ENCODE measurements at regions not wholly inside any gene's neighbourhood (a gene's known extent, or its start where the extent isn't known, plus 50 kb on each side); places are given as distances from the start of the nearest gene placed in this dataset.

GRCh38 chr4:45004847-45005565, 278.6 kb upstream of the GNPDA2 start:
- H3K4me3 ChIP-seq = no peak overlapping the region
- H3K27ac ChIP-seq = no peak overlapping the region
- no peaks in the 10 kb centered on the region for H3K9me3 ChIP-seq
- no peaks in the 10 kb centered on the region for H3K36me3 ChIP-seq
- TF ChIP-seq CTCF (IDR thresholded peaks at IDR 0.05) = no peak
- no peak for ATAC-seq
- intact Hi-C loops (cut with DNase I) = no loop called here
- no peak for DNase-seq
- no peaks in the 10 kb centered on the region for H3K27me3 ChIP-seq
- no peaks in the 10 kb centered on the region for H3K4me1 ChIP-seq

- Histone ChIP-seq H3K36me3 (no peaks in the 10 kb centered on the region), H3K4me1 (no peaks in the 10 kb centered on the region), H3K9me3 (no peaks in the 10 kb centered on the region), H3K27me3 (no peaks in the 10 kb centered on the region), H3K4me3 (no peak overlapping the region), H3K27ac (no peak overlapping the region)
- DNase-seq (no peak), ATAC-seq (no peak)
- intact Hi-C loops (cut with DNase I) = no loop called here
- TF ChIP-seq CTCF (IDR thresholded peaks at IDR 0.05) = no peak
These were observed 278.0 kb upstream of the GNPDA2 start for GRCh38 chr4:45004326-45004725.

GRCh38 chr4:44996276-44996845, 270.0 kb upstream of the GNPDA2 start:
- intact Hi-C loops (cut with DNase I) = no loop called here
- ATAC-seq (peak; percentile 79), DNase-seq (no peak)
- H3K27ac ChIP-seq = no peak overlapping the region
- no peak overlapping the region for H3K4me3 ChIP-seq
- no peaks in the 10 kb centered on the region for H3K9me3 ChIP-seq
- H3K27me3 ChIP-seq = no peaks in the 10 kb centered on the region
- TF ChIP-seq CTCF (IDR thresholded peaks at IDR 0.05) = no peak
- H3K4me1 ChIP-seq = no peaks in the 10 kb centered on the region
- H3K36me3 ChIP-seq = no peaks in the 10 kb centered on the region

GRCh38 chr4:44988011-44988410, 261.7 kb upstream of the GNPDA2 start:
- no peak for ATAC-seq
- no peaks in the 10 kb centered on the region for H3K36me3 ChIP-seq
- no peak for DNase-seq
- H3K4me3 ChIP-seq = no peak overlapping the region
- H3K4me1 ChIP-seq = no peaks in the 10 kb centered on the region
- intact Hi-C loops (cut with DNase I) = no loop called here
- H3K9me3 ChIP-seq = no peaks in the 10 kb centered on the region
- H3K27ac ChIP-seq = no peak overlapping the region
- H3K27me3 ChIP-seq = no peaks in the 10 kb centered on the region
- no peak for TF ChIP-seq CTCF (IDR thresholded peaks at IDR 0.05)

GRCh38 chr4:44985938-44986337, 259.6 kb upstream of the GNPDA2 start:
- H3K9me3 ChIP-seq = no peaks in the 10 kb centered on the region
- DNase-seq (no peak), ATAC-seq (no peak)
- no peaks in the 10 kb centered on the region for H3K4me1 ChIP-seq
- TF ChIP-seq CTCF (IDR thresholded peaks at IDR 0.05) = no peak
- no peak overlapping the region for H3K4me3 ChIP-seq
- no peaks in the 10 kb centered on the region for H3K36me3 ChIP-seq
- intact Hi-C loops (cut with DNase I) = no loop called here
- H3K27me3 ChIP-seq = no peaks in the 10 kb centered on the region
- no peak overlapping the region for H3K27ac ChIP-seq

Data from upper lobe of right lung (tissue), 1 donor.